NCI-H1417 (cell line): ENCODE measurements at regions not wholly inside any gene's neighbourhood (a gene's known extent, or its start where the extent isn't known, plus 50 kb on each side); places are given as distances from the start of the nearest gene placed in this dataset.

Experiments
- DNase-seq, 3 experiments: peaks; one replicate each; lab custom pipeline; 2025; lab: John Stamatoyannopoulos, UW

DNA sequence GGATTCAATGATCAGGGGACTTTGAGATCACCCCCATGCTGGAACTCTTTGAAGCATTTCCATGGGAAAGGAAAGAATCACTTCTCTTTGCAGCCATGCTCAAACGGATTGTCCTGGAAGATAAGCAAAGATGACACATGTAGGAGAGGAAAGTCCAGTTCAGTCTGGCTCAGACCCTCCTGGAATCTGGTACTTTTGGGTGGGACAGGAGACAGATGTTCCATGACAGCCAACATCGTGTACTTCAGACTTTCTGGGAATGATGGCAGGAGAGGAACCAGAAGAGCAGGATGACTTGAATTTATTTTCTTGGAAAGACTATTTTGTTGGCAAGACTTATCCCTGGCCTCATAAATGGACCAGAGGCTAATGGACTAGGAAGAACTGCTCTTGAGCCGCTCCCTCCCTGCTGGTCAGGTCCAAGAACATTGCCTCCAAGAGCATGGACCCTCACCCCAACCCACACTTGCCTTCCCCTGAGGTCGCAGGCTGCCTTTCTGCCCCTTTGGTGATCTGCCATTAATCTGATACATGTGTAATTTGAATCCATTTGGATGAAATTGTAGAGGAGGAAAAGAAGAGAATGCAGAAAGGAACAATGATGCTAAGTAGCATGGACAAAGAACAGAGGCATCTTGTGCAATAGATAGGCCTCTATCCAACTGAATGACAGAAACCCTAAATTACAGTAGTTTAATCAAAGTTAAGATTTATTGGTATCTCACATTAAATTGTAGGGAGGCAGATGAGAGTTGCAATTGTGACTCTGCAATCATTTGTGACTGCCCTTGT lies 201.0 kb downstream of the SNX19 start:
- DNase-seq = no peak

DNA sequence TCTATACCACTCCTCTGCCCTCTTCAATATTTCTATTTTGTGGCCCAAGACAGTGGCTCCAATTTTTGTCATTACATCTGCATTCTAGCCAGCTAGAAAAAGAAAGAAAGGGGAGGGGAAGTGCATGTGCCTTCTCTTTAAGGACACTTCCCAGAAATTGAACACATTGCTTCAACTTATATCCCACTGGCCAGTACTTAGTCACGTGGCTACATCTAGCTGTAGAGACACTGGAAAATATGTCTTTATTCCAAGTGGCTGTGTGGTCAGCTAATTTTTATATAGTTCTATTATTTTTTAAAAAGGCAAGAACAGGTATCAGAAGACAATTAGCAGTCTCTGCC lies 200.4 kb downstream of the SNX19 start:
- DNase-seq = no peak

DNA sequence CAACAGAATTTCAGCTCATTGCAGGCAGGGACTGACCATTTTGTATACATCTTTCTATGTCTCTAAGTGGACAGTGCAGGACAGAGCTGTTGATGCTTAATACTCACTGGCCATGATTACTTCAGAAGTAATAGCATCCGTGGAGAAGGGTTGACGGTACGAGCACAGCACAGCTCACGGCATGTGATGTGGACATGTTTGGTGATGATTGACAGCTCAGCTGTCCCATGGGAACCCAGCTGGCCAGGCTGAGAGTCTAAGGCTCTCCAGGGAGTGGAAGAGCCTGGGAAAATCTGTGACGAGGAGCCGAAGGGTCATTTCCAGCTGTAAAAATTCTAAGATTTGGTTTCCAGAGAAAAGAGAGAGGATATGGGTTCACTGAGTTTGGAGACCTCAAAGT lies 198.2 kb downstream of the SNX19 start:
- DNase-seq = no peak

DNA sequence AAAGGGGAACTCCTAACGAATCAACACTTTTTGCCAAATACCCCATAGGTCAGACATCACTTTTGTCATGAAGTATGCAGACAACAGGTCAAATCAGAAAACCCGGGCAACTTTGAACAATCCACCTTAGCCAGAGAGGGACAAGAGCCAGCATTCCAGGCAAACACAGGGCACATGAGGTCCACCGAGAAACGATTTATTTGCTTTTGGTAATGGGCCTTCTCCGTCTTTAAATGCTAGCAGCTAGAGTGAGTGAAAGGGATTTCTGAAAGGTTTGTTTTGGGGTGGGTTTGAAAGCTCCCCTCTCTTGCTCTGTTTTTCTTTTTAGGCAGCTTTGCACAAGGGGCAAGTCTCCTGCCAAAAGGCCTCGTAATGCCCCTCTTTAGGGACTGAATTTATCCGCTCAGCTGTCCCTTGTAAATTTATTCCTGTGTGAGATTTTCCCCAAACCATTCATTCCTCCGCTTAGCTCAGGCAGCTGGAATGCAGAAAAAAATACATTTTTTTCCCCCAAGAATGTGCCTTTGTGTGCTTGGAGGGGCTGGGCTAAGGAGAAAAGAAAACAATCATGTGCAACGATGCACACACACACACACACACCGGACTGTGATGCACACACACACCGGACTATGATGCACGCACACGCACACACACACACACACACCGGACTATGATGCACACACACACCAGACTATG lies 196.9 kb downstream of the SNX19 start:
- no peak for DNase-seq

DNA sequence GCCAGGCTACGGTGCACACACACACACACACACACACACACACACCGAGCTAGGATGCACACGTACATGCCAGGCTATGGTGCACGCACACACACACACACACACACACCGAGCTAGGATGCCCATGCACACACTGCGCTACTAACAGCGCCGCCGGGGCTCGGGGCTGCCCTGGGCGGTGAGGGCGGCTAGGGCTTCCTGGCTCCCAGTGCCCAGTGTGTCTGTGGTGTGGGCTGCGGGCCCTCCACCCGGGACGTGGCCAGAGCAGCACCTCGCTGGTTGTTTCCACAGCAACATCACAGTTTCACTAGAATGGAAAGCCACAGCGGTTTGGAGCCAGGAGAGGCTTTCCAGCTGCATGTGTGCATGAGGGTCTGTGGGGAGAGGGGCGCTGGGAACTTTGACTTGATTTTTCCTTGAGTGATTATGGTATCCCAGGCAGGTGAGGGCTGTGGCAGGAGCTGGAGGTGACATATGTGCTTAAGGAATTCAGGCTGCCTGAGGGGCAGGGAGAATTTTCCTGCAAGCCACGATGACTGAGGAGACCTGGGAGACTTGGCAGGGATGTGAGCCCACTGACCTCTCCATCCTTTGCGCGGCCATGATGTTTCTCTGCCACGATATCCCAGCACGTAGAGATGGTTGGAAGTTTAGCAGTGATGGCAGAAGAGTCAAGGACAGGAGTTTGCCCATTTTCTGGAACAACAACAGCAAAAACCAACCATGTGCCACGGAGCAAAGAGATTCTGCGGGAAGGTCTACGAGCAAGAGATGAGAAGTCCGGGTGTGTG lies 195.9 kb downstream of the SNX19 start:
- DNase-seq = no peak

DNA sequence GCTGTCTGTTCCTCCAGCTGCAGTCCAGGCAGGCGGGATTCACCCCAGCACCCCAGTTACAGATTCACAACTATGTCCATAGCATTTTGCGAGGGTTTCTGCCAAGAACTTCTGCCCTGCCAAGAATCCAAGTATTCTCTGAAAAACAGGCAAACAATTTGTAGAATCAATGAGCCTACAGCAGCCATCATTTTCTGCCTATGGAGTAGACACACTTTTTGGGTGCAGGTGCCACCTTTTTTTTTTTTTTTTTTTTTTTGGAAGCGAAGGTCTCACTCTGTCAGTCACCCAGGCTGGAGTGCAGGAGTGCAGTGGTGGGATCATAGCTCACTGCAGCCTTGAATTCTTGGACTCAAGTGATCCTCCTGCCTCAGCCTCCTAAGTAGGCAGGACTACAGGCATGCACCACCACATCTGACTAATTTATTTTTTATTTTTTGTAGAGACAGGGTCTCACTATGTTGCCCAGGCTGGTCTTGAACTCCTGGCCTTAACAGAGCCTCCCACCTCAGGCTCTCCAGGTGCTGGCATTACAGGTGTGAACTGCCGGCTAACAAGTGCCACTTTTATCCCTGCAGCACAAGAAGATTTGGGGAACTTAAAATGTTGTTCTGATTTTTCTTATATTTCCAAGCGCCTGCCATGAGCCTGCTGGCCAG lies 195.1 kb downstream of the SNX19 start:
- no peak for DNase-seq

DNA sequence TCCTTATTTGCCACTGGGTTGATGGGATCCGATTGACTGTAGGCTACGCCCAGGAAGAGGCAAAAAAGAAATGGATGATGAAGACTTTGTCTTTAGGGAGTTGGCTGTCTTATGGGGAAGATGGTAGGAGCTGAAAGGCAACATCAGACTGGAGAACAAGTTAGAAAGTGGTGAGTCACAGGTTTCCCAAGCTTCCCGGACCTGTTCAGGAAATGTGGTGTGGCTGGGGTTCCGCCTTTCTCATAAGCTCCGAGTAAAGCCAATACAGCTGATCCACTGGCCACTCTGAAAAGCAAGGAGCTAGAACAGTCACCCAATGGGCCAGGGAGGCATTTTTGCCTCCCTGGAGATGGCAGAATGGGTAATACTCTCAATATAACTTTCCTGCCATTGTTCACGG lies 194.5 kb downstream of the SNX19 start:
- DNase-seq = no peak

DNA sequence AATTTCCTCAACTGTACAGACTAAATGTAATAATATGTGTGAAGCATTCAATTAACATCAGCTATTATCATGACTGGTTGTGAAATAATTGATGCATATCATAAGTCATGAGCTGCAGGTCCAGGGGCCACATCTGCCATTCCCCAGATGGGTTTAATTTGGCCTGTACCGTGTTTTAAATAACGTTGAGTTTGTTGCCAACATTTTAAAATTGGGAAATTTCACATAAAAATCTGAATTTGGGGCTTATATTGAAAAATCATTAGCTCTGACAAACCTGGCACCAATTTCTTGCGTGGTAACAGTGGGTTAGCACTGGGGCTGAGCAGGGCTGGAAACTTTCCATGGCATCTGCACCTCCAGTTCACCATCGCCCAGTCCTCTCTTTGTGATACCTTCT lies 193.9 kb downstream of the SNX19 start:
- no peak for DNase-seq

DNA sequence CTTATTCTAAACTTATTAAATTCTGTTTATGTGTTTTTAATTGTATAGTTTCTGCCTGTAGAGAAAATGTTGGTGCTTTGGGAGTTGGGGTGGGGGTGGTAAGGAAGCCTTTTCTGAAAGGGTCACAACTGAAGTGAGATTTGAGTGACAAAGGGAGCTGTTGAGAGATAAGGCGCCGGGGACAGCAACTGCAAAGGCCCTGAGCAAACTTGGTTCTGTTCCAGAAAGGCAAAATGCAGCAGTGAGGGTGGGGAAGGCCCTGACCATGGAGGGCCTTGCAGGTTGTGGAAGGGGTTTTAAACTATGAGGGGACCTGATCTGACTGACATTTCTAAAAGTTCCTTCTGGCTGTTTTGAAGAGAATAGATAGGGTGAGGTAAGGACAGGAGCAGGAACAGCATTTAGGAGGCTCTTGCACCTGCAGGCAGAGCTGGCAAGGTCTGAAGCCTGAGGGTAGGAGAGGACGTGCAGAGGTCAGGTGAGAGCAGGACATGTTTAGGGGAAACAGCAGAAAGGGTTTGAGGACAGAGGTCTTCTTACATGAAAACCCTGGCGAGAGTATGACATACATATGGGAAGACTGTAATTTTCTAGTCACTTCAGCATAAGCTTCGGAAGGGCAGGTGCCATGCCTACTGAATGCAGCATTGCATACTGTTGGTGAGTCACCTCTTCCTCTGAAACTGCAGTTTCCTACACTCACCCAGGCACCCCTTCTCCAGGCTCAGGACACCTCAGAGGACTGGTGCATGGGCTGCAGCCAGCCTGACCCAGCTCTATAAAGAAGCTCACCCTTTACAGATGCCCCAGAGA lies 190.7 kb downstream of the SNX19 start:
- no peak for DNase-seq

DNA sequence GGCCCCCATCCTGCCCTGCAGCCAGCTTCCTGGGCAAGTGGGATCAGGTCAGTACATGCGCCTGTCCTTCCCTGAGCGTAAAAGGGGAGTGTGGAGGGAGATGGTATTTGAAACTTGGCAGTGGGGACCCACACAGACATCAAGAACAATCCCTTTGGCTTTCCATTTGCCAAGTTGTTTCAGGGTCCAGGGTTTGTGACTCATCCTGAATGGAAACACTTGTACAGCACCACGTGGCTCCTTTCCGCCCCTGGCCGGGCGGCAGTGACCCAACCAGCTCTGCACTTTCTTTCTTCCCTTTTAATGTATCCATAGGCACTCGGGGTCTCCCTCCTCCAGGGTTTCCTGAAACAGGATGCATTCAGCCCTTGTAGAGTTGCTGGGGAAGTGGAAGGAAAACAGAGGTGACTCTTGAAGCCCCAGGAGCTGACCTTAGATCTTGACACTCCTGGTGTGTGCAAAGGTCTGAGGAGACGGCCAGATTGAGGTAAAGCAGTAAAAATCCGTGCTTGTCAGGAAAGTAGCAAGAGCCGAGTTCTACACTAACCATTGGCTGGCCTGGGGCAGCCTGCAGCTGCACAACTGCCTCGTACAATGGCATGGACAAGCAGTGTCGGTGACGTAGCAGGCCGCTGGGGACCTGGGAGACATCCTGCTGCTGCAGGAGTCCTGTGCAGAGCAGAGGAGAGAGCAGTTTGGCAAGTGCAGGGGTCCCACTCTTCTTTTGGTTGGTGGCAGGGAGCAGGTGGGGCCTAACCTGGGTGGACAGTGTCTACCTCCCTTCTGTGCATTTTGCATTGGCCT lies 189.8 kb downstream of the SNX19 start:
- no peak for DNase-seq

DNA sequence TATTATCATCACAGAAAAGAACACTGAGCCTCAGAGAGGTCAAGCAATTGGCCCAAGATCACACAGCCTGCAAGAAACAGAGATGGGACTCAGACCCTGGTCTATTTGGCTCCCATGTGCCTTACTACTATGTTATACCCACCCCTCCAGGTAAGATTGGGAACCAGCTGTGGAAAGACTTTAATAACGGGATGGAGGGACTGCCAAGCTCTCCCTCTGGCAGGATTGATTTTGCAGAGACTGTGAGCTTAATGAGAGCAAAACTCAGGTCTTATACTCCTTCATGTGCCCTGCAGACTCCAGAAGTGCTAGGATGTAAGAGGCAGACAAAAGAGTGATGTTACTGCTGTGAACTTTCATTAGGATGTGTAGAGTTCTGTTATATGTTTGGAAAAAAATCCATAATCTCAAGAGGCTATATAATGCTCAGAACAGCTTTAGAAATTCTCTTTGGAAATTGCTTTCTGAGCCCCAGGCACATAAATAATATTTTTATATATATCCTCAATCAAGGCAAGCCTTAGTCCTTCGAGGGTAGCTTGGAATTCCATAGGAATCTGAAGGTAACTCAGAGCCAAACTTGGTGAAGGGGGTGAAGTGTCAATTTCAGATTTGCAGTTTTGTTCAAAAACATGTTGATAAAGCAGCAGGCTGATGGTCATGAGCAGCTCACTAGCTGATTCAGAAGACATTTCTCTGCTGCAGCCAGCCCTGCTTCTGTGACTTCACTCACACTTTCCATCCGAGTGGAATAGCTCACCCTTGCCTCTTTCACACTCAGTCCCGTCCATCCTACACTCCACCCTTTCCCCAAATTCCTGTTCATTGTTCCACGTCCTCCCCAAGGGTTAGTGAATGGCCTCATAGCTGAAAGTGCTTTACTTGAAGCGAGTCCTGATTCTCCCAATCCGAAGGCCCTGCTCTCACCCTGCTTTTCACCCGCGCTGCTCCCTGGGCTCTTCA lies 188.8 kb downstream of the SNX19 start:
- DNase-seq = no peak

DNA sequence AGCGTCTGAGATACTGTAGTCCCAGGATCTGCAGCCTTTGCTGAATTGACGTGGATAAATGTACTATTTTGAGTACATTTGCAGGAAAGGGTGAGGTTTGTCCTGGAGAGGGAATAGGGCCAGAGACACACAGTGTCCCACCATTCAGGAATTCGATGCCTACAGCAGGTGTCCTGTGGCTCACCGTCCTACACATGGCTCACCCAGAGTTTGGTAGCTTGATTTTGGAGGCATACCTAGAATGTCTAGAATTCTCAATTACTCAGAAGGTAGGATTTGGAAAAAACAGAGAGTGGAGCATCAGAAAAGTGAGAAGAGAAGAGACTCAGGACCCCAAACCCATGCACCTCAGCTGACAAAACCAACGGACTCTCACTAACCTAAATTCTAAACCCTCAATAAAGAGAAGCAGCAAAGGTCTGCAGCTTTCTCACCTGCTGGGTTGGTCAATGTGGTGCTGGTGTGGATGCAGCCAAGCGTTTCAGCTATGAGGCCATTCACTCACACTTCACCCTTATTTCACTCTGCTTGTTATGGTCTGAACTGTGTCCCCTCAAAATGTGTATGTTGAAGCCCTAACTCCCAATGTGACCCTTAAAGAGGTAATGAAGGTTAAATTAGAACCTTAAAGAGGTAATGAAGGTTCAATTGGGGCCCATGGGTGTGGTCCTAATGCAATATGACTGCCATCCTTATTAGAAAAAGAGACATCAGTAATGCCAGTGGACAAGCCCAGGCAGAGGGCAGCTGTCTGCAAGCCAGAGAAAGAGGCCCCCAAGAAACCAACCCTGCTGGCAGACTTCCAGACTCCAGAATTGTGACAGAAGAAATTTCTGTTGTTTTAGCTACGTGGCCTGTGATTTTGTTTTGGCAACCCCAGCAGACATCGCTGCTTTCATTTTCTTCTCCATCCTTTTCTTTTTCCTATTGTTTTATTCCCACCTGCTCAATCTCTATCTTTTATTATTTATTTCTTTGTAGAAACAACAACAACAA lies 187.8 kb downstream of the SNX19 start:
- no peak for DNase-seq

DNA sequence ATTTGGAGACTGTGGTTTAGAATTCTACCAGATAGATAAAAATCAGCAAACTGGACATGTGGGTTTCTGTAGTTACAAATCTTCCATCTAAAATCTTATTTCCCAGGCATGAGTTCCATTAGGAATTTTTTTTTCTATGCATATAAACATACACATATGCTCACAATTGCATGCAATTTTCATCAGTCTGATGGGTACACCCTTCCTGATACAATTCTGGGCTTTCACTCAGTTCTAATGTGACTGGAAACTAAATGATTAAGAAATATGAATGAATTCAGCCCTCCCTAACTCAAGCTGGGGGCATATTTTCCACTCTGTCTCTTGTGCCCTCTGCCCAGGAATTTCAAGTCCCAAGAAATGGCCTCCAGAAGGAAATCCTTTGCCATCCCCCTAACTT lies 187.1 kb downstream of the SNX19 start:
- no peak for DNase-seq

DNA sequence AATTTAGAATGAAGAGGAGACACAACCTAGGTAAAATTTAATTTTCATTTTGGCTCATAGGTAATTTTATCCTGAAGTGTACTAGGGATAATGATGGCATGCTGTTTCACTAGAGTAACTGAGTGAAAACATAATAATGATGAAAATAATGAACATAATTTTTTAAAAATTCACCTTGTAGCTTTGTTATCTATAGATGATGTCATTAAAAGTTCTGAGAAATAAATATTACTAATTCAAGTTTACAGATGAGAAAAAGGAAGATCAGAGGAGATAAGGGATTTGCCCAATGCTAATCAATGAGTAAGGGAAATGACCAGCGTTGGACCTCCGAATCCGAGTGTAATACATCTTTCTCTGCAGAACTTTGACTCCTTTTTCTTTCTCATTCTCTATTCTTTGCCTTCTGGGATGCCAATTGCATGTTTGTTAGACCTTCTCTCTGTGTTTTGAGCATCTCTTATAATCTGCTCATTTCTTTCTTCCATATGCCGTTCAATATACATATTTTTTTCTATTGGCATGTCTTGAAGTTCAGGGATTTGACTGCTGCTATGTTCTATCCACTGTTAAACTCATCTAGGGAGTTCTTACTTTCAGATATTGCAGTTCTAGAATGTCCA lies 186.5 kb downstream of the SNX19 start:
- no peak for DNase-seq

DNA sequence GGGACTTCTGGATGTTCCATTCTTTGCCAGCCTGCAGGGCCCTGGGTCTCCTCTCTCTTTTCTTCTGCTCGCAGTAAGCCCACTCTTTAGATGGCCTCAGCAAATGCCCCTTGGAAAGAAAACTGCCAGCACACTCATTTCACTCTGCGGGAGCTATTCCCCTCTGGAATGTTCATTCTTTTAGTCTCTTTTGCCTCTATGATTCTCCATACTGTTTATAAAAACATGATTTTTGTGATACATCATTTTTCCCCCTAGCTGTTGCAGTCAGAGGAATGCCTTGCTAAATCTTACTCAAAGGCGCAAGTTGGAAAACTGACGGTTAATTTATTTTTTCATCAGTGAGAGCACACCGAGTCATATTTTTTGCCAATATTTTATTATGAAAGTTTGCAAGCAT lies 184.9 kb downstream of the SNX19 start:
- DNase-seq = no peak

DNA sequence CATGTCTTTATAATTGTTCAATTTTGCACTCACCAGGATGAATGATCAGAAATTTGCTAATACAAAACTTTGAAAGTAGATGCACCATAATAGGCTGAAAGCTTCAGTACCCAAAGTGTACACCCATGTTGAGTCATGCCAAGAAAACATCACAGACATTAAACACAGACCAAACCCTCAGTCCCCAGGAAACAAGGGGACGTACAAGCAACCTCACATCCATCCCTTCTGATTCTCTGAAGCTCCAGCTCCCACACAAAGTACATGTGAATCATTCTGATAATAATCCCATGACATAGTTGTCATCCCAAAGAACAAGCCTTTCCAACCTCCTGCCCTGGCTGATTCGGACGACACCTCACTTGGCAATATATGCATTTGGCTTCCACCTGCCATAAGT lies 183.8 kb downstream of the SNX19 start:
- no peak for DNase-seq

DNA sequence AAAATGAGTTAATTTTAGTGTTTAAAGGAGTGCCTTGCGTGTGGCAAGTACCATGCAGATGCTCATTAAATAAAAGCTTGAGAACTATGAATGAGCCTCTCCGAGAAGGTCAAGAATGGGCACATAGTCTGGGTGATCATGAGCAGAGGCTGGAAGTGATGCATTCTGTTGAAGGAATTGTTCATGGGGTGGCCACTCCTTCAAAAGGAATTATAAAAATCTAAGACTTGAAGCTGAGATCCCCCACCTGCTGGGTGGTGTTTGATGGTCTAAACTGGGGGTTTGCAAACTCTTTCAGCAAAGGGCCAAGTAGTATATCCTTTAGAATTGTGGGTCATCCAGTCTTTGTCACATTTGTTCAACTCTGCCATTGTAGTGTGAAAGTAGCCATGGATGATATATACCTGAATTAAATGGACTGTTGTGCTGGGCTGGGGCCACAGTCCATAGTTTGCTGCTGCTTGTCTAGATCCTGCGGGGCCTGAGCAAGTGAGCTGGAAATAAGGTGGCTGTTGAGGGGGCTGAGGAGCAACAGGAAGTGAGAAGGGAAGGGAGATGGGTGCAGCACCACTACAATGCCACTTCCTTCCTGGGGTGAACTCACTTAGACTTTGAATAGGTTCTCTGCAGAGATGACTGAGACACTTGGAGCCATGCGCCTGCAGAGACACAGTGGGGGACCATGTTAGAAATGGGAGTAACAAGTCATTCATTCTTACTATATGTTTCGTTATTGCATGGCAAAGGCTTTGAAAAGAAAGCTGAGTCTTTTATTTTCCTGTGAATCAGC lies 179.0 kb downstream of the SNX19 start:
- DNase-seq = no peak
